Thyroid gland (tissue), 4 donors: ENCODE measurements at regions not wholly inside any gene's neighbourhood (a gene's known extent, or its start where the extent isn't known, plus 50 kb on each side); places are given as distances from the start of the nearest gene placed in this dataset.

Source experiments
- DNase-seq, 2 donors: peaks; one replicate each; pipeline ENCODE4 v3.0.0-alpha.2; 2019
- H3K27ac ChIP-seq, 3 donors: fragments of 200-600 bp; sonication (generic); 1 replicate in 2 of 3; 2 replicates in 1 of 3; pipeline ENCODE4 v1.5.1; 2016 to 2019; ENCODE audit warnings: mild to moderate bottlenecking in 1 of 3, moderate library complexity in 1 of 3
- H3K27me3 ChIP-seq: fragments of 200-600 bp; sonication (generic); one replicate; pipeline ENCODE4 v1.5.1; 2019
- H3K36me3 ChIP-seq, 2 donors: fragments of 200-600 bp; sonication (generic); one replicate each; pipeline ENCODE4 v1.5.1; 2016 to 2019
- H3K4me1 ChIP-seq, 2 donors: fragments of 200-600 bp; sonication (generic); one replicate each; pipeline ENCODE4 v1.5.1; 2017 to 2019
- H3K4me3 ChIP-seq, 3 donors: fragments of 200-600 bp; sonication (generic); replicated peaks in 1 of 3; 1 replicate in 2 of 3; 2 replicates in 1 of 3; pipeline ENCODE4 v1.5.1; 2016; ENCODE audit warnings: mild to moderate bottlenecking in 1 of 3
- H3K9me3 ChIP-seq: fragments of 200-600 bp; sonication (generic); one replicate; pipeline ENCODE4 v1.5.1; 2017
- POLR2A ChIP-seq, 2 donors: fragments of 450-650 bp; IDR thresholded peaks; one replicate each; pipeline ENCODE4 v1.6.1; 2017; ENCODE audit warnings: antibody characterized with exemption in 2 of 2, mild to moderate bottlenecking in 2 of 2, moderate library complexity in 1 of 2
- WGBS, 2 donors: methylation state at CpG; one replicate each; pipeline ENCODE4 v1.1.5; 2017; 5-methylcytosine and 5-hydroxymethylcytosine counted together
- intact Hi-C: fragments of 100-400 bp; cut with DNase I; formaldehyde crosslinking; loops from one replicate; pipeline ENCODE4 v1.15.1; 2023
- TF ChIP-seq, protein P1 (sequence below), 6 experiments: fragments of 200-600 bp in 3 of 6; fragments of 450-650 bp in 3 of 6; sonication (generic) in 3 of 6; IDR thresholded peaks; one replicate each; pipeline ENCODE4 v1.5.1; 2016 to 2019; ENCODE audit warnings: antibody characterized with exemption in 6 of 6, mild to moderate bottlenecking in 2 of 6, inconsistent platforms in 1 of 6, moderate library complexity in 1 of 6

GRCh38 chr1:21361506-21361905 lies 71.2 kb upstream of the ECE1 start:
- Histone ChIP-seq H3K4me3 (no peak overlapping the region), H3K4me1 (no peaks in the 10 kb centered on the region), H3K27ac (no peak overlapping the region), H3K36me3 (no peaks in the 10 kb centered on the region), H3K27me3 (no peaks in the 10 kb centered on the region), H3K9me3 (no peaks in the 10 kb centered on the region)
- no peak for DNase-seq
- 87 to 89% methylated on average over 5 of the region's 5 CpGs for WGBS, 2 donors
- intact Hi-C loops: no loop called here
- TF ChIP-seq, protein P1, sequence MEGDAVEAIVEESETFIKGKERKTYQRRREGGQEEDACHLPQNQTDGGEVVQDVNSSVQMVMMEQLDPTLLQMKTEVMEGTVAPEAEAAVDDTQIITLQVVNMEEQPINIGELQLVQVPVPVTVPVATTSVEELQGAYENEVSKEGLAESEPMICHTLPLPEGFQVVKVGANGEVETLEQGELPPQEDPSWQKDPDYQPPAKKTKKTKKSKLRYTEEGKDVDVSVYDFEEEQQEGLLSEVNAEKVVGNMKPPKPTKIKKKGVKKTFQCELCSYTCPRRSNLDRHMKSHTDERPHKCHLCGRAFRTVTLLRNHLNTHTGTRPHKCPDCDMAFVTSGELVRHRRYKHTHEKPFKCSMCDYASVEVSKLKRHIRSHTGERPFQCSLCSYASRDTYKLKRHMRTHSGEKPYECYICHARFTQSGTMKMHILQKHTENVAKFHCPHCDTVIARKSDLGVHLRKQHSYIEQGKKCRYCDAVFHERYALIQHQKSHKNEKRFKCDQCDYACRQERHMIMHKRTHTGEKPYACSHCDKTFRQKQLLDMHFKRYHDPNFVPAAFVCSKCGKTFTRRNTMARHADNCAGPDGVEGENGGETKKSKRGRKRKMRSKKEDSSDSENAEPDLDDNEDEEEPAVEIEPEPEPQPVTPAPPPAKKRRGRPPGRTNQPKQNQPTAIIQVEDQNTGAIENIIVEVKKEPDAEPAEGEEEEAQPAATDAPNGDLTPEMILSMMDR (IDR thresholded peaks at IDR 0.05): no peak
- TF ChIP-seq POLR2A (IDR thresholded peaks at IDR 0.05): no peak

GRCh38 chr1:21357161-21357560 lies 66.9 kb upstream of the ECE1 start:
- no peak for TF ChIP-seq POLR2A (IDR thresholded peaks at IDR 0.05)
- TF ChIP-seq, protein P1 (IDR thresholded peaks at IDR 0.05): no peak
- H3K9me3 ChIP-seq: no peaks in the 10 kb centered on the region
- 88% methylated on average over 5 of the region's 5 CpGs for WGBS, 2 donors
- no peaks in the 10 kb centered on the region for H3K4me1 ChIP-seq
- no peak for DNase-seq
- H3K27ac ChIP-seq: no peak overlapping the region
- no peaks in the 10 kb centered on the region for H3K36me3 ChIP-seq
- no peaks in the 10 kb centered on the region for H3K27me3 ChIP-seq
- intact Hi-C loops: no loop called here
- no peak overlapping the region for H3K4me3 ChIP-seq

DNA sequence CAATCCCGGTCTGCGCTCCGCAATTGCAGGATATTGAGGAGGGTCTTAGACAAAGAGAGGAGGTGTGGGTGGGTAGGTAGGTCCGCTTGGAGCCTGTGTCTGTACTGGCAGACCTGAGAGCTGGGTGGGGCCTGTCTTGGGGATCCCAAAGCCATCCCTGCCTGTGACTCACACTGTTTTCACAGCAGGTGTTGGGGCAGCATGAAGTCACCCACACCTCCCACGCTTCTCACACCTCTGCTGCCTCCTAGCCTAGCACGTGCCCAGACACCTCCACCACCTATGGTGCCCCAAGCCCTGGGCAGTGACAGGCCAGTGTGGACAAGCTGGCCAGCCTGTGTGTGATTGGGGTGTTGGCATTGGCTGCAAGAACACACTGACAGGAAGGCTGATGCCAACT lies 65.7 kb upstream of the ECE1 start:
- intact Hi-C loops: no loop called here
- Histone ChIP-seq H3K4me1 (no peaks in the 10 kb centered on the region), H3K27me3 (no peaks in the 10 kb centered on the region), H3K4me3 (no peak overlapping the region), H3K9me3 (no peaks in the 10 kb centered on the region), H3K27ac (no peak overlapping the region), H3K36me3 (no peaks in the 10 kb centered on the region)
- WGBS, 2 donors: 71 to 80% methylated on average over 6 of the region's 6 CpGs
- DNase-seq: no peak
- no peak for TF ChIP-seq POLR2A (IDR thresholded peaks at IDR 0.05)
- TF ChIP-seq, protein P1 (IDR thresholded peaks at IDR 0.05): no peak

DNA sequence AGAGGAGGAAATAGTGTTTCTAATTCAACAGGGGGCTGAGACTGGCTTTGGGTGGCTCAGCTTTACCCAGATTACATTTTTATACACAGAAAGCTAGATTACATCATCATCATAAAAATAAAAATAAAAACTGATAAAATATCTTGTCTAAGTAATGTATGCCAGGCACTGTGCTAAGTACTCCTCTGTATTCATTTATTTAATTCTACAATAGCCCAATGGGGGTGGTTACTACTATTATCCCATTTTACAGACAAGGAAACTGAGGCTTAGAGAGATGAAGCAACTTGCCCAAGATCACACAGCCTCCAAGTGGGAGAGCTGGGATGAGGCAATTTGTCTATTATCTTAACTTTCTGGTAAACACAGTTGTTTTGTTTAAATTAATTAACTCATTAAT lies 62.3 kb upstream of the ECE1 start:
- Histone ChIP-seq H3K4me3 (no peak overlapping the region), H3K36me3 (no peaks in the 10 kb centered on the region), H3K4me1 (peaks cover 9 to 13% of the 10 kb centered on the region in 2 donors), H3K9me3 (no peaks in the 10 kb centered on the region), H3K27ac (no peak overlapping the region), H3K27me3 (no peaks in the 10 kb centered on the region)
- no peak for DNase-seq
- TF ChIP-seq POLR2A (IDR thresholded peaks at IDR 0.05): no peak
- TF ChIP-seq, protein P1 (IDR thresholded peaks at IDR 0.05): no peak
- intact Hi-C loops: no loop called here

DNA sequence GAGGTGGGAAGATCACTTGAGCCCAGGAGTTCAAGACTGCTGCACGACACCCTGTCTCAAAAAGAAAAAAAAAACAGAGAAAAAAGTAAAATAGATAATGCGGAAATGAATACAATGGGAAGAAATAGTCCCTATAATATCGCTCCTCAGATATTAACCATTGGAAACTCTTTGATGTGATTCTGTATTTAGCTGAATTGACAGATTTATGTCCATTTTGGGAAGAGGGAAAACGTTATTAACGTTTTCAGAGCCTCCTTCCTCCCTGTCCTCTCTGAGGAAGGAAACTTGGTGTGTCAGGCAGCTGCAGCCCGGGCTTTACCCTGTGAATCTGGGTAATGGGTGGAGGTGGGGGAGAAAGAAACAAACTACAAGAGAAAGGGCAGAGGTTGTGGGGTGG lies 61.6 kb upstream of the ECE1 start:
- no peak for DNase-seq
- Histone ChIP-seq H3K9me3 (no peaks in the 10 kb centered on the region), H3K27me3 (no peaks in the 10 kb centered on the region), H3K27ac (no peak overlapping the region), H3K36me3 (no peaks in the 10 kb centered on the region), H3K4me3 (no peak overlapping the region), H3K4me1 (peaks cover 9 to 13% of the 10 kb centered on the region in 2 donors)
- TF ChIP-seq, protein P1 (IDR thresholded peaks at IDR 0.05): no peak
- no peak for TF ChIP-seq POLR2A (IDR thresholded peaks at IDR 0.05)
- 76 to 79% methylated on average over 6 of the region's 6 CpGs for WGBS, 2 donors
- intact Hi-C loops: no loop called here
